Kidney (tissue), 13 donors: ENCODE measurements at regions not wholly inside any gene's neighbourhood (a gene's known extent, or its start where the extent isn't known, plus 50 kb on each side); places are given as distances from the start of the nearest gene placed in this dataset.

Experiments
- DNase-seq, 5 donors: peaks; one replicate each; pipeline ENCODE4 v3.0.0-alpha.2; 2013 to 2020
- FAIRE-seq: peaks from 2 replicates; lab custom pipeline; 2012; peaks lifted over from hg19 to GRCh38; lab: Jason Lieb, UNC
- H3K27ac ChIP-seq, 2 donors: one replicate each; pipeline ENCODE4 v1.7.0; 2013; ENCODE audit warnings: low read depth in 2 of 2, low read length in 2 of 2, inconsistent platforms in 1 of 2
- H3K27me3 ChIP-seq: one replicate; pipeline ENCODE4 v1.7.1; 2013; ENCODE audit warnings: low read length, inconsistent platforms; ENCODE audit not compliant: control insufficient read depth, insufficient read depth
- H3K36me3 ChIP-seq, 3 donors: one replicate each; pipeline versions ENCODE4 v1.7.0 to v1.7.1; 2013; ENCODE audit warnings: low read length in 3 of 3, control low read depth in 1 of 3, inconsistent platforms in 1 of 3; ENCODE audit not compliant: insufficient read depth in 3 of 3, control insufficient read depth in 2 of 3
- H3K4me1 ChIP-seq, 3 donors: one replicate each; pipeline versions ENCODE4 v1.7.0 to v1.7.1; 2013; ENCODE audit warnings: low read length in 3 of 3, inconsistent platforms in 1 of 3, low read depth in 1 of 3; ENCODE audit not compliant: control insufficient read depth in 2 of 3, insufficient read depth in 2 of 3
- H3K4me3 ChIP-seq, 3 donors: one replicate each; pipeline versions ENCODE4 v1.7.0 to v1.8.1; 2013; ENCODE audit warnings: low read length in 3 of 3, control low read depth in 1 of 3, inconsistent platforms in 1 of 3
- H3K9ac ChIP-seq, 3 donors: one replicate each; pipeline versions ENCODE4 v1.7.0 to v1.7.1; 2013; ENCODE audit warnings: low read length in 3 of 3, control low read depth in 1 of 3, inconsistent platforms in 1 of 3
- H3K9me3 ChIP-seq, 3 donors: one replicate each; pipeline versions ENCODE4 v1.7.0 to v1.7.1; 2013; ENCODE audit warnings: low read length in 3 of 3, control low read depth in 1 of 3, inconsistent platforms in 1 of 3; ENCODE audit not compliant: control insufficient read depth in 2 of 3, insufficient read depth in 1 of 3
- intact Hi-C: fragments of 100-400 bp; cut with DNase I; formaldehyde crosslinking; loops from one replicate; pipeline ENCODE4 v1.11.1; 2022
- TF ChIP-seq, protein P1 (sequence below): IDR thresholded peaks from 3 replicates; pipeline ENCODE4 v1.5.1; 2012; ENCODE audit warnings: mild to moderate bottlenecking, moderate library complexity, borderline replicate concordance; ENCODE audit not compliant: insufficient read depth; ENCODE audit errors: extremely low read depth
- donor health status: control.
- donor health status: control.
- donor health status: control.
- donor health status: control.
- donor health status: control.
- donor health status: DM: yes; HTN: yes; CAD: no.
- donor health status: Normal renal cell carcinoma (clear cell type).

GRCh38 chr6:20332441-20333006 lies 69.2 kb upstream of the E2F3 start:
- no peak for FAIRE-seq
- no peaks in the 10 kb centered on the region for H3K36me3 ChIP-seq
- intact Hi-C loops = no loop called here

DNA sequence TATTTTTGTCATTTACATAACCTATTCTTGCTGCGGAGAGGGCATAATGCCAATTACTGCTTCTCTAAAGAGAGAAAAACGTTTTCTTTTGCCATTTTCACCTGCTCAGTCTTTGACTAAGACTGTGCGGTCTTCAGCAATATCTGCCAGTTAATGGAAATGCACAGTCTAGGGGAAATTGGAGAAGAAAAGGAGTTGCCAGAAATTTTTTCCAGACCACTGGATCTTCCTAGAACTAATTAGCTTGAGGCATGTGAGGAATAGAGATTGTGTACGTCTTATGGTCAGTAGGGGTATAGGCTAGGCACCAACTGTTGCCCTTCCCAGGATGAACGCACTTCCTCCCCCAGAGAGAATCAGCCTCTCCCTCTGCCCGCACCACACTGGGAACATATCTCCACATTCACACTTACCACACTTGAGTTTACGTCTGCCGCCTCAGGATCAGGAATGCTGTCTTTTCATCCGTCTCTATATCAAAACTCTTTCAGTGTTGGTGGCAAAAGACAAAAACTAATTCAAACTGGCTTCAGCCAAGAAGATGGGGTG lies 67.9 kb upstream of the E2F3 start:
- FAIRE-seq (no peak), DNase-seq (peak in 2 of 5 donors; percentile 14 to 28)
- H3K27ac ChIP-seq = no peak overlapping the region
- H3K9me3 ChIP-seq = no peaks in the 10 kb centered on the region
- TF ChIP-seq, protein P1, sequence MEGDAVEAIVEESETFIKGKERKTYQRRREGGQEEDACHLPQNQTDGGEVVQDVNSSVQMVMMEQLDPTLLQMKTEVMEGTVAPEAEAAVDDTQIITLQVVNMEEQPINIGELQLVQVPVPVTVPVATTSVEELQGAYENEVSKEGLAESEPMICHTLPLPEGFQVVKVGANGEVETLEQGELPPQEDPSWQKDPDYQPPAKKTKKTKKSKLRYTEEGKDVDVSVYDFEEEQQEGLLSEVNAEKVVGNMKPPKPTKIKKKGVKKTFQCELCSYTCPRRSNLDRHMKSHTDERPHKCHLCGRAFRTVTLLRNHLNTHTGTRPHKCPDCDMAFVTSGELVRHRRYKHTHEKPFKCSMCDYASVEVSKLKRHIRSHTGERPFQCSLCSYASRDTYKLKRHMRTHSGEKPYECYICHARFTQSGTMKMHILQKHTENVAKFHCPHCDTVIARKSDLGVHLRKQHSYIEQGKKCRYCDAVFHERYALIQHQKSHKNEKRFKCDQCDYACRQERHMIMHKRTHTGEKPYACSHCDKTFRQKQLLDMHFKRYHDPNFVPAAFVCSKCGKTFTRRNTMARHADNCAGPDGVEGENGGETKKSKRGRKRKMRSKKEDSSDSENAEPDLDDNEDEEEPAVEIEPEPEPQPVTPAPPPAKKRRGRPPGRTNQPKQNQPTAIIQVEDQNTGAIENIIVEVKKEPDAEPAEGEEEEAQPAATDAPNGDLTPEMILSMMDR = no peak
- H3K9ac ChIP-seq = no peak overlapping the region
- H3K4me1 ChIP-seq = no peaks in the 10 kb centered on the region
- no peaks in the 10 kb centered on the region for H3K27me3 ChIP-seq
- intact Hi-C loops = no loop called here
- H3K36me3 ChIP-seq = no peaks in the 10 kb centered on the region
- no peak overlapping the region for H3K4me3 ChIP-seq

More at GRCh38 chr6:20332441-20333006, 69.2 kb upstream of the E2F3 start:
- Histone ChIP-seq H3K4me3 (no peak overlapping the region), H3K9ac (no peak overlapping the region), H3K27ac (no peak overlapping the region), H3K4me1 (no peaks in the 10 kb centered on the region), H3K27me3 (no peaks in the 10 kb centered on the region), H3K9me3 (no peaks in the 10 kb centered on the region)
- TF ChIP-seq, protein P1 = no peak
- DNase-seq = no peak

- no peaks in the 10 kb centered on the region for H3K36me3 ChIP-seq
- TF ChIP-seq, protein P1 = no peak
- DNase-seq (no peak), FAIRE-seq (no peak)
- no peak overlapping the region for H3K27ac ChIP-seq
- H3K9me3 ChIP-seq = no peaks in the 10 kb centered on the region
- H3K27me3 ChIP-seq = no peaks in the 10 kb centered on the region
- no peaks in the 10 kb centered on the region for H3K4me1 ChIP-seq
- intact Hi-C loops = no loop called here
- no peak overlapping the region for H3K9ac ChIP-seq
- no peak overlapping the region for H3K4me3 ChIP-seq
Measured at GRCh38 chr6:20334334-20334733, 67.3 kb upstream of the E2F3 start.
